Stimulated activated CD4-positive, alpha-beta T cell treated with anti-CD3 and anti-CD28 coated beads, TNF-alpha, amount 100 ng/mL, for 4 hours (primary cell): ENCODE measurements at regions not wholly inside any gene's neighbourhood (a gene's known extent, or its start where the extent isn't known, plus 50 kb on each side); places are given as distances from the start of the nearest gene placed in this dataset.

Experiments used
- DNase-seq, 3 experiments: peaks; one replicate each; pipeline ENCODE4 v3.0.0-alpha.2; 2020; ENCODE audit warnings: low read depth in 3 of 3

DNA sequence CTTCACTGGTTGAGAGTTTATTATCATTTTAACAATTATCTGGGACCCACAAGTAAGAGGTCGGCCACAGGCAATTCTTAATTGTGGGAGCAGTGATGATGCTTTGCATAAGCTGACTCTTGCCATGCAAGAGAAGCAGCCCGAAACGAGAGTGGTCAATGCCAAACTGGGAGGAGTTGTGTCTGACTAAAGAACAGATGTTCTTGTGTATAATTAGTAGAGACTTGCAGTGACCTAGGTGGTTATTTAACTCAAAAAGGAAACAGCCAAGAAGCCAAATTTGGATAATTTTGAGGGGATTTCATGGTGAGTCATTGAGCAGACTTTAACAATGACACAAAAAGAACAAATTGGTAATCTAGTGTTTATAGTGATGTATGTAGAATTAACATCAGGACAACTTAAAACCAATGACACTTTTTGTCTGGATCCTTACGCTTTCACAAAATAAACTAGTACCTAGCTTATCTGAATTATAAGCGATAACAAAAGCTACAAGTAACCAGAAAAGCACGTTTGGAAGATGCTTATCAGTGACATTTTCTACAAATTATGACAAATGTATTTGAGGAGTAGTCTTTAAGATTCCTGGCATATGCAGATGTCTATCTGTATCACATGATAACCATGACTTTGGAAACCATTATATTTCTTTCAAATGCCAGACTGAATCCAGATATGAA, 184.7 kb upstream of the DLGAP1 start:
- DNase-seq, result no peak

DNA sequence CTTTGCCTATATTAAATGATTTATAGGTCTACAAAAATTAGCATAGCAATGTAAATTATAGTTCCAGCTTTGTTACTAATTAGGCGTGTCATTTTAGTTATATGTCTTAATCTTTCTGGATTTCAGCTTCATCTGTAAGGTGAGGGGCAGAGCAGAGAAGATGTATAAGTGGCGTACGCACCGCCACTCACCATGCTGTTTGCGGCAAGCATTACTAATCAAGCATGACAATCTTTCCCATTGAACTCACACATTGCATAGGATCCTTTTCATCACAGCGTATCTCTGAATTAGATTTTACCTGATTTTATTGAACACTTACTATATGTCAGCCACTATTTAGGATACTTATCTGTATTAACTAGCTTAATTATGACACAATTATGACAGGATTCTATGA, 183.6 kb upstream of the DLGAP1 start:
- DNase-seq, result no peak

DNA sequence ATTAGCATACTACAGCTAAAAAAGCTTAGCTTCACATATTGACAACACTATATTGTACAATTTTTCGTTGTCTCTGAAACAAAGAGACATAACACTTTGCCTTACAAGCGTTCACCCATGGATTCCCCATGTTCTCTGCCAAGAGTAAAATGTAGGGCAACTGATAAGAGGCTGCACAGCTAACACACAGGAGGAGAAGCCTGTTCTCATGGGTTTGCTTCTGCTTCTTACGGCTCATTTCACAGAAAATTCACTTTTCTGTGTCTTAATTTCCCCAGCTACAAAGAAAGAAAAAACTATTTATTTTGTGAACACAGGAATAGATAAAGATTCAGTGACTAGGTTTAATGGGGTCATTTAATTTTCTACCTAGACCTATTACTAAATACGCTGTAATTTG, 182.8 kb upstream of the DLGAP1 start:
- no peak for DNase-seq

DNA sequence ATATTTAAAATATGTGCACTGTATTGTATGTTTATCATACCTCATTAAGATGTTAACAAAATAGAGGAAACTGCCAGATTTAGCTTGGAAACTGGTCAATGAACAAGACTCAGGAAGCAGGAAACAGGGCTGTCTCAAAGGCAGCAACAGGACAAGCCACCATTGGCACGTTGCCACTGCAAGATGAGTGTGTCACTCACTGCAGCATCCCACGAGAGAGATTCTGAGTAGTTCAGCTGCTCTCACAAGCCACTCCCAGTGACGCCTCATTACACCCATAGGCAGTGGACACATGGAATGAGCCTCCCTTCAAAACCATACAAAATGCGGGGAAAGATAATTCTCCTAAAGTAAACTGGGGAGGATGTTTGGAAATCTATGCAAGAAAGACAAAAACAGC, 181.9 kb upstream of the DLGAP1 start:
- DNase-seq, result no peak

DNA sequence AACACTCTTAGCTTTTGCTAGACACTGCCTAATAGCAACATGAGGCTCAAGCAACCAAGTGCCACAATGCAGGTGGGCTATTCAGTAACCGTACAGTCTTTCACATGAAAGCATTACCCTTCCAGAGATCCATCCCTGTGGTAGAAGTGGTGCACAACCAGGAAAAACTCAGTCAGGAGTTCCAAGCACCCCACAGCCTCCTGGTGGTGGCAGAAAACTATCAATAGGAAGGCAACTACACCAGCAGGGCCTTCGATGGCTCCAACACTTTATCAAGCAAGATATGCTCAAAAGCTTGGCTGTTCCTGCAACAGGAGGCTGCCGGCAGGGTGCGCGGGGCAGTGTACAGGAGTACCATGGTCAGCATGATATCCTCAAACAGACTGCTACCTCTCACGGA, 176.1 kb upstream of the DLGAP1 start:
- DNase-seq, result no peak

DNA sequence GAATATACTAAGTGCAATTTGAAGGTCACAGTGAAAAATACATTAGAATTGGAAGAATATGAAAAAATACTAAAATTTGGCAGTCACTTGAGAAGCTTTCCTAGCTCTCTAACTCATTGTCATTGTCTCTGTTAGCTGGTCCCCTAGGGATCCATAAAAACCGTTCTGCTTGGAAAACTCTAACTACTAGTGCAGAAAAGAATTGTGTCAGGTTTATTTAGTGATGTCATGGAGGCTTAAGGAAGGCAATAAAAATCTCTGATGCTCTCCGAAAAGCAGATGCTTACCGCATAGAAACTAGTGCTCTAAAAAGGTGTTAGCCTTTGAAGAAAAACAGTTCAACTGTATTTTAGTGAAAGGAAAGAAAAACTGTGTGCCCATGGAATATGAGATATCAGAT, 150.1 kb upstream of the DLGAP1 start:
- DNase-seq, result no peak

DNA sequence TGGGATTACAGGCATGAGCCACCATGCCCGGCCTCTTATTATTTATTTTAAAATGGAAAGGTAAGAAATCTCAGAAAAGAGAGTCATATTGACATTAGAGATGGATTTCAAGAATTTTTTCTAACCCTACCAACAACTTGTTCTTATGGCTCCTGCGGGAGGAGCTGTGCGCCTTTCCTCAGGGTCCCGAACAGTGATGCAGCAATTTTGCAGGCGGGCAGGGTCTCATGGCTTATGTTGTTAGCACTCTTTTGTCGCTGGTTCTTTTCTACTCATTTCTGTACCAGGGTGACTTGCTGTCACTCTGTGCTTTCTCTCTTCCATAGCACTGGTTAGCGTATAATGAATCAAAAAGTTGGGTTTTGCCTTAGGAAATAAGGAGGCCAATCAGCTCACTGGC, 148.8 kb upstream of the DLGAP1 start:
- no peak for DNase-seq

DNA sequence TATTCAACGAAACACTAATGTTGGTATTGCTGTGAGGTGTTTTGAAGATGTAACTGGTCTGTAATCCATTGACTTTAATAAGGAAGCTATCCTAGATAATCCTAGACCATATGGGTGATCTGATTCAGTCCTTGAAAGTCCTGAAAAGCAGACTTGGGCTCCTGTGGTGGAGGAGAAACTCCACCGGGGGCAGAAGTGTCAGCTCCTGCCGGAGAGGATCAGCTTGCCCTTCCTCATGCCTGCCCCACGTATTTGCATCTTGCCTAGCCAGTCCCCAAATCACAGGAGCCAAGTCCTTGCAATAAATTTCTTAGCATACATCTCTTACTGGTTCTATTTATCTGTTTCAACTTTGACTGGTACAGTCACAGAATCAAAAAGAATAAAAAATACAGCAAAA, 144.2 kb upstream of the DLGAP1 start:
- no peak for DNase-seq

DNA sequence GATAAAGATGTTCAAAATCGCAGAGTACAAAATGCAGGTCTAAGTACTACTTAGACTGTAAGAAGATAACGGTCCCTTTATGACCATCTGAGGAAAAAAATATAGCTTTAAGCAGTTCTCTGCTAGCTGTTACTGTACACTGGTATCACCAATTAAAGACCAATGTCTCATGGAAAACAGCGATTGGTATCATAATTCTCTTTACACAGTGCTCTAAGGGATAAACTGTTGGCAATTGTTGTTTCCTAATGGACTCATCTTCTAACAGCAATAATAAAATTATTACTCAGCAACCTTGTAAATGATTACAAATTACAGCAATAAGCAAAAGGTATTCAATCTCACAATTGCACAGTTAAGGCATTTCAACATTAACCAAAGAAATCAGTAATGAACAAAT, 142.2 kb upstream of the DLGAP1 start:
- DNase-seq, result no peak

DNA sequence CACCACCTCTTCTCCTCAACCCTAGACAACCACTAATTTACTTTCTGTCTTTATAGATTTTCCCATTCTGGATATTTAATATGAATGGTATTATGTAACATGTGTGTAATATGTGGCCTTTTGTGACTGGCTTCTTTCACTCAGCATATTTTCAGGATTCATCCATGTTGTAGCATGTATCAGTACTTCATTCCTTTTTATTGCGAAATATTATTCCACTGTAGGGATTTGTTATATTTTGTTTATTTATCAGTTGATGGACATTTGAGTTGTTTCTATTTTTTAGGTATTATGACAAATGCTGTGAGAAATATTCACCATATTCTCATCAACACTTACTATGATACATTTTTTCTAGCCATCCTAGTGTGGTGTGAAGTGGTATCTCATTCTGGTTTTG, 138.8 kb upstream of the DLGAP1 start:
- no peak for DNase-seq

DNA sequence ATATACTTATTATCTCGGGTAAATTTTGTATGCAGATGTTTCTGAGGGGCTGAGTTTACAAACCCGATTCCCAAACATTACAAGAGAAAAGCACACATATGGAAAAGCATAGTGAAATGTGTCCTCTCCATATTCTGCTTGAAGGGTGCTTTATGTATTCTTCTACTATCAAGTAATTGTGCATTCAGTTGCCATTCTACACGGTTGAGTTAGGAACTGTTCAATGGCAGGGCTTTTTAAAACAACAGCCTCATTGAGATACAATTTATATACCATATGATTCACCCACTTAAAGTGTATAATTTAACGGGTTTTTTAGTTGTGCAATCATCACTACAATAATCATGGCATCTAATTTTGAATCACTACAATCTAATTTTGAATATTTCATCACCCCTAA, 138.4 kb upstream of the DLGAP1 start:
- no peak for DNase-seq

DNA sequence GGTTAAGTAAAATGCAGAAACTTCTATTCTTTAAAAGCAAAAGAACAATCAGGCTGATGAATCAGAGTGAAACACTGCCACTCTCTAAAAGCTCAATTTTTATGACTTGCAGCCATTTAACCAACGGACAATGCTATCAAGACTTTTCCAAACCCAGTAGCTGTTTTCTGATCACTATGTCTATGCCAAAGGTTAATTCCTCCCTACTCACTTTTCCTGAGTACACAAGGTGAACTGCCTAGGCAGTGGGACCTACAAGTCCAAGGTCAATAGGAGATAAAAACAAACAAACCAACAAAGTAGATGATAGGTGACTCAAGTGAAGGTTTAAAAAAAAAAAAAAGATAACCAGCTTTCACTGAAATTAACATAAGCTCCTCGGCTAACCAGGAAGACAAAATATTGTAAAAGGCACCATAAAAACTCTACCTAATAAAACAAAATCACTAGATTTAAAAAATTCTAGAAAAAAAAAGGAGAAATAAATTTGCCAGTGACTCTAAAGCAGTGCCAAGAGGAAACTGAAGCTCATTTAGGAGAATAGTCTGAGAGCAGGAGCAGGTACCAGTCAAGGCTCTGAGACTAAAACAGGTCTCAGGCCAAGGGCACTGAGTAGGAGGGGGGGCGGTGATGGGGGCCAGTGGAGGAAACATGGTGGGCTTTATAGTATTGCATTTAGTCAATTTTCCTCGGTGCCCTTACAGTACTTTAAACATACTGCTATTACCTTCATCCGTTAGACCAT, 134.1 kb upstream of the DLGAP1 start:
- DNase-seq, result no peak

DNA sequence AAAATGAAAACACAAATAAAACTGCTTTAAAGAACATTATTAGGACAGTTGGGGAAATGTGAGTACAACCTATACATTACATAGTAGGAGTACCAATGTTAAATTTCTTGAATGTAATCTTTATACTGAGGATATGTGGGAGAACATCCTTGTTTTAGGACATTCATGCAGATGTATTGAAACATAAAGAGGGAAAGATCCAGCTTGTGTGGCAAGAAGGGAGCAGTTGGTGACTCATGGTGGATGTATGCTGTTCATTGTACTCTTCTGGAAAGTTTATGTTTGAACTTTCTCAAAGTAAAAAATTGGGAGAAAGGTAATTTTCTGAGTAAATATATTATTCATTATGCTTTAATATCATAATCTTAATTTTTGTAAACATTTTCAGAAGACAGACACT, 132.1 kb upstream of the DLGAP1 start:
- no peak for DNase-seq

DNA sequence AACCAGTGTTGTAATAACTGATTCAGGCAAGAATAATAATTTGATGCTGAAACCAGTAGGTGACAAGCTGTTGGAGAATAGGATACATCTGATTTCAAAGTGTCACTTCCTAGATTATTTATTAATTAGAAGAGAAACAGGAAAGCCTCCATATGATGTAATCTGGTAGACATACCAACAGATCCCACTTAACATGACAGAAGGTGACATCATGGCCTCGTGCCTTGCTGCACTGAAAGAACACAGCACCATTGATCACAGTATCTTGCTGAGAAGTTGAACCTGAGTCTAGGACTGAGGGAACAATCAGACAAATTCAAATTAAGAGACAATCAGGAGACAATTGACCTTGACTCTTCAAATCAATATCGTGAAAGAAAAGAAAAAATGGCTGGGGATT, 131.6 kb upstream of the DLGAP1 start:
- no peak for DNase-seq

DNA sequence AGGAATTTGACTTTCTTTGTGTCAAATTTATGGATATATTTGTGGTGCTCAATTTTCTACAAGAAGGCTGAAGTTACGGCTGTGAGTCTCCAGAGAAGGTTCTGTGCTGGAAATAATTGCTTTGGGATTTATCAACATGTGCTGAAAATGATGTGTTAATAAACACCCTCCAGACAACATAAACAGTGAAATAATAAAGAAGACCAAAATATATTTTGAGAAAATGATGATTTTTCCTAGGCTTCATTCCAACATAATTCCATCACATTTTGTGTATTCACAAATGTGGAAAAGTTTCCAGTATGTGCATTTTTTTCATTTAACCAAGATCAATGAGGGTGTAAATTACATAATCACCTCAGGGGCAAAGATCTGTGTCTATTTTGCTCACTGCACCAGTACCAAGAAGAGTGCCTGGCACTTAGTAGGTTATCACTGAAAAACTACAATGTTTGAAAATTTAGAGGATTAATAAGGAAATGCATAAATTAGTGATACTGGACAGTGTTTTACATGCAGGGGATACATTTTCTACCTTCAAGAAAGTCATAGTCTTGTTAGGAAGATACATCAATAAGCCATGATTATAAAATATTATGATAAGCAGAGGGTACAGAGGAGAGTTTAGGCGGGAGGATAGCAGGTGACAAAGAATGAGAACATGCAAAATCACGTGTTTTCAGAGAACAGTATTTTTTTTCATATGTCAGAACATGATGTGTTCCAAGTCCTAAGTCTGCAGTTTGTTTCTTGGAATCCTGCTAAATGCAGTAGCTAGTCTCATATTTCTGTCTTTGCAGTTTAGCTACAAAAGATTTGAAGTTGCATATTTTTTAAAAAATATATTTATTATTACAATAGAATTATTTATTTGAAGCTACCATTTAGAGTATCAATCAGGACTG, 127.6 kb upstream of the DLGAP1 start:
- DNase-seq, result no peak

DNA sequence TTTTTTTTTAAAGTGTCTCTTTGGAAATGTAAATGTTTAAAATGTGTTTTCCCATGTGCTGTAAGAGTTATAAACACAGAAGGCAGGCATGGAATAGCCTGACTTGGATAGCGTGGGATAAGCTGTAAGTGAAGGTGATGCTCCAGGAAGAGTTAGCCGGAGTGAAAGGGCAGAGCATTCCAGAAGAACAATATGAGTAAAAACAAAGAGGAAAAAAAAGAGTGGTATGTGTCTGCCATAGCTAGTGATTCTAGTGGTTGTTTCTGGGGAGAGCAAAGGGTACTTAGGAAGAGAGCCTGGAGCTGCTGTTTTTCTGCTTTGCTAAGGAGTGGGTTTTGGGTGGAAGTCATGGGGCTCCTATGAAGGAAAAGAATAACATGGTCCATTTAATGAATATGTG, 126.9 kb upstream of the DLGAP1 start:
- no peak for DNase-seq

DNA sequence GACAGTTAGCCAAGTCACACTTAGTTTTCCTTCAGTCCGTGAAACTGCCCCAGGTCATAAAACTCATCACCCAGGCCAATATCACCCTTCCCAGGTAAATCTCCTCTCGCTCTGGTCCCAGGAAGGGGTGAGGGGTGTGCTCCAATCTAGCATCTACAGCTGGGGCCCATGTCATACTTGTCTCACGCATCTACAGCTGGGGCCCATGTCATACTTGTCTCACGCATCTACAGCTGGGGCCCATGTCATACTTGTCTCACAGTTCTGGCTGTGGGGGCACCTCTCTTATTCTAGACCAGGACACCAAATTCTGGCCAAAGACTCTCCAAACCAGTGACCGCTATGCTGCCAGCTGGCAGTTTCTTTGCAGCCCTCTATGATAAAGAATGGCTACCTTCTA, 123.3 kb upstream of the DLGAP1 start:
- DNase-seq, result no peak

DNA sequence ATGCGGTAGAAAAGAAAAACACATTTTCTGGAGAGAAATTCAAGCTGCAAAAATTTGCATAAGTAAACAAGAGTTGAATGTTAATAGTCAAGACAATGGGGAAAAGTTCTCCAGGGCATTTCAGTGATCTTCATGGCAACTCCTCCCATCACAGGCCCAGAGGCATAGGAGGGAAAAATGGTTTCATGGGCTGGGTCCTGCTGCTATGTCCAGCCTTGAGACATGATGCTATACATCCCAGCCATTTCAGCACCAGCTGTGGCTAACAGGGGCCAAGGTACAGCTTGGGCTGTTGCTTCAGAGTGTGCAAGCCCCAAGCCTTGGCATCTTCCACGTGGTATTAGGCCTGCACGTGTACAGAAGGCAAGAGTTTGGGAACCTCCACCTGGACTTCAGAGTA, 118.6 kb upstream of the DLGAP1 start:
- DNase-seq, result no peak

DNA sequence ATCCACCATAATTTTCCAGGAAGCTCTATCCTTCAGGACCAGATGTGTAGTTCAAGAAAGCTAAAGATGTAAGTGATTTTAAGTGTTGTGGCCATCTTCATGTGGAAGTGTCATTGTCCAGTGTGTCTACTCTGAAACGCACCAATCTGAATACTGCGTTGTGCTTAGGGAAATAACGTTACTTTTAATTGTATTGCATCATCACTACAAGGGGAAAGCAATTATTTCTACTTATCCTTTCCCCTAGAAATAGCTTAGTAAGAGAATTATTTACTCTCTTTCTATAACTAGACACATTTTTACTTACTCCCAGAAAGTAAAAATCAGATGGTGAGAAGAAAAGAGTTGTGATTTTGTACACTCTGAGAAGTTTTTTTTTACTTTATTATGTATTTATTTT, 102.4 kb upstream of the DLGAP1 start:
- DNase-seq, result no peak

DNA sequence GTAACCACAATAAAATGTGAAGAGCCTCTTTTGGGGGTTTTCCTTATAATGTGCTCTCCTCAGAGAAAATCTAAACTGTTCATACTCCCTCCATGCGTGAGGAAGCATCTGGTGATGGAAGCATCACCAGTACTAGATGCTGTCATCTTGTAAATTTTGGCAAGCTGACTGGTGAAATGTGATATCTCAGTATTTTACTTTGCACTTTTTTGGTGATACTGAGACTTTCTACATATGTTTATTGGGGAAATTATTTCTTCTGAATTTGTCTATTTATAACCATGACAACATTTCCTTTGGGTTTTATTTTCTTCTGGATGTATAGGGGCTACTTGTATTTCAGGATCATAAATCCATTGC, 95.9 kb upstream of the DLGAP1 start:
- no peak for DNase-seq

DNA sequence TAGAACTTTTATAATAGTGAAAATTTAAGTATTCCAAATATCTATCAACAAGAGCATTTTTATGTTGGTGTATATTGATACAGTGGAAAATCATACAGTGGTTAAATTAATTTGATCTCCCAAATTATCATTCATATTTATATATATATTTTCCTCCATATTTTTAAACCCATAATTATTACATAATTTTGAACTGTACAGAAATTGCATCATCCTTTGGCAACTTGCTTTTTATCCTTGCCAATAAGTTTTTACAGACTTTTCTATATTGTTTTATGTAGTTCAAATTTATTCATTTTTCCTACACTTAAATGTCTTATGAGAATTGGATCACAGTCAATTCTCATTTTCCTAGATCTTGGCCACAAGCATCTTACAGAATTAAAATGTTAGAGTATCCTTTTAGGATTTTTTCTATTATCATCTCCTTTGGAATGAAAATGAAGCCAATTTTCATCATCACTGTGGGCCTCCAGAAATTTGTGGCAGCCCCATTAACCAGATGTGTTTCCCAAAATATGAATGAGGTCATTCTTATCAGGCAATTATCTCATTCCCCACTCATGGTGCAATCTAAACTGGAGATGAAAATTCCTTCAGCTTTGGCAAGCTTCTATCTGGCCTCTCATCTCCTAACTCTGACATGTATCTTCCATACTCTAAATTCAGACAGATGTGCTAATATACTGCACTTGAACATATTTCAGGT, 94.2 kb upstream of the DLGAP1 start:
- DNase-seq, result no peak

DNA sequence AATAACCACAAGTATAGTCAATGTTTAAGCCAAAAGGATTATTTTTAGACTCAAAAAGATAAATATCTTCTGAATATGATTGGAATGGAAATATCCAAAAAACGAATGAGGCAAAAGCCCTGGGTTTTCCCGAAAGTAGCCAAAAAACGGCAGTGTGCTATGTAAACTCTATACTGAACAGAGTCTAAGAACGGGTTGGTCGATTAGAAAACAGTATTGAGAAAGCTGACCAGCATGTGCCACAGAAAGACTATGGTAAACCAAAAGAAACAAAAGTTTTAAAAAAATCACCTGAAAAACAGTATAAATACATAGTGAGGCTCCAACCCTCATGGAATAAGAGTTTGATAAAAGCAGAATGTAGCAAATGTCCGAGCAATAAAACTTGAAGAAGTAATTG, 92.0 kb upstream of the DLGAP1 start:
- no peak for DNase-seq
